IPS-18a (cell line): ENCODE measurements at regions not wholly inside any gene's neighbourhood (a gene's known extent, or its start where the extent isn't known, plus 50 kb on each side); places are given as distances from the start of the nearest gene placed in this dataset.

Experiments used
- H3K27ac ChIP-seq: one replicate; pipeline ENCODE4 v1.5.1; 2013; ENCODE audit warnings: low read length
- H3K27me3 ChIP-seq: one replicate; pipeline ENCODE4 v1.6.1; 2013; ENCODE audit warnings: mild to moderate bottlenecking, low read length; ENCODE audit not compliant: control insufficient read depth, insufficient read depth
- H3K36me3 ChIP-seq: one replicate; pipeline ENCODE4 v1.6.1; 2013; ENCODE audit warnings: low read depth, low read length; ENCODE audit not compliant: control insufficient read depth
- H3K4me1 ChIP-seq: one replicate; pipeline ENCODE4 v1.6.1; 2013; ENCODE audit warnings: low read depth, low read length; ENCODE audit not compliant: control insufficient read depth
- H3K4me3 ChIP-seq: one replicate; pipeline ENCODE4 v1.5.1; 2013; ENCODE audit warnings: low read length
- H3K9ac ChIP-seq: one replicate; pipeline ENCODE4 v1.6.1; 2013; ENCODE audit warnings: mild to moderate bottlenecking, low read length, moderate library complexity
- H3K9me3 ChIP-seq: one replicate; pipeline ENCODE4 v1.6.1; 2013; ENCODE audit warnings: low read depth, low read length; ENCODE audit not compliant: control insufficient read depth

- Histone ChIP-seq H3K27ac (no peak overlapping the region), H3K27me3 (no peaks in the 10 kb centered on the region), H3K4me1 (peaks cover 26% of the 10 kb centered on the region), H3K36me3 (no peaks in the 10 kb centered on the region), H3K9me3 (no peaks in the 10 kb centered on the region), H3K9ac (no peak overlapping the region), H3K4me3 (no peak overlapping the region)
These were observed 367.9 kb downstream of the PREX1 start for GRCh38 chr20:48459722-48460395.

GRCh38 chr20:48458601-48459385, 369.0 kb downstream of the PREX1 start:
- H3K36me3 ChIP-seq = no peaks in the 10 kb centered on the region
- H3K4me3 ChIP-seq = no peak overlapping the region
- H3K27ac ChIP-seq = no peak overlapping the region
- no peaks in the 10 kb centered on the region for H3K9me3 ChIP-seq
- no peaks in the 10 kb centered on the region for H3K27me3 ChIP-seq
- peaks cover 26% of the 10 kb centered on the region for H3K4me1 ChIP-seq
- no peak overlapping the region for H3K9ac ChIP-seq

GRCh38 chr20:48458003-48458377, 369.8 kb downstream of the PREX1 start:
- H3K36me3 ChIP-seq = no peaks in the 10 kb centered on the region
- no peak overlapping the region for H3K9ac ChIP-seq
- H3K4me1 ChIP-seq = peaks cover 26% of the 10 kb centered on the region
- H3K4me3 ChIP-seq = no peak overlapping the region
- H3K27ac ChIP-seq = no peak overlapping the region
- no peaks in the 10 kb centered on the region for H3K9me3 ChIP-seq
- H3K27me3 ChIP-seq = no peaks in the 10 kb centered on the region

GRCh38 chr20:48457193-48458002, 370.4 kb downstream of the PREX1 start:
- Histone ChIP-seq H3K36me3 (no peaks in the 10 kb centered on the region), H3K4me1 (peaks cover 26% of the 10 kb centered on the region)

GRCh38 chr20:48456366-48457192, 371.2 kb downstream of the PREX1 start:
- Histone ChIP-seq H3K36me3 (no peaks in the 10 kb centered on the region), H3K9ac (no peak overlapping the region), H3K9me3 (no peaks in the 10 kb centered on the region), H3K4me1 (peaks cover 24% of the 10 kb centered on the region), H3K27ac (no peak overlapping the region), H3K4me3 (no peak overlapping the region), H3K27me3 (no peaks in the 10 kb centered on the region)

More at GRCh38 chr20:48457193-48458002, 370.4 kb downstream of the PREX1 start:
- no peaks in the 10 kb centered on the region for H3K27me3 ChIP-seq
- no peak overlapping the region for H3K4me3 ChIP-seq
- H3K9me3 ChIP-seq = no peaks in the 10 kb centered on the region
- no peak overlapping the region for H3K27ac ChIP-seq
- H3K9ac ChIP-seq = no peak overlapping the region

- Histone ChIP-seq H3K36me3 (no peaks in the 10 kb centered on the region), H3K27ac (no peak overlapping the region), H3K4me1 (peaks cover 16% of the 10 kb centered on the region), H3K27me3 (no peaks in the 10 kb centered on the region), H3K9me3 (no peaks in the 10 kb centered on the region), H3K9ac (no peak overlapping the region), H3K4me3 (no peak overlapping the region)
These were observed 372.0 kb downstream of the PREX1 start for GRCh38 chr20:48455651-48456365.

GRCh38 chr20:48454671-48455490, 372.9 kb downstream of the PREX1 start:
- no peaks in the 10 kb centered on the region for H3K9me3 ChIP-seq
- no peak overlapping the region for H3K4me3 ChIP-seq
- no peaks in the 10 kb centered on the region for H3K36me3 ChIP-seq
- no peak overlapping the region for H3K9ac ChIP-seq
- no peaks in the 10 kb centered on the region for H3K27me3 ChIP-seq
- H3K27ac ChIP-seq = no peak overlapping the region
- H3K4me1 ChIP-seq = peaks cover 11% of the 10 kb centered on the region

- H3K27me3 ChIP-seq = no peaks in the 10 kb centered on the region
- H3K4me3 ChIP-seq = no peak overlapping the region
- no peak overlapping the region for H3K9ac ChIP-seq
- H3K9me3 ChIP-seq = no peaks in the 10 kb centered on the region
- H3K4me1 ChIP-seq = peaks cover 11% of the 10 kb centered on the region
- no peak overlapping the region for H3K27ac ChIP-seq
- no peaks in the 10 kb centered on the region for H3K36me3 ChIP-seq
These were observed 374.2 kb downstream of the PREX1 start for GRCh38 chr20:48453477-48454093.

GRCh38 chr20:48451401-48451800, 376.4 kb downstream of the PREX1 start:
- no peak overlapping the region for H3K4me3 ChIP-seq
- no peaks in the 10 kb centered on the region for H3K9me3 ChIP-seq
- H3K27me3 ChIP-seq = no peaks in the 10 kb centered on the region
- H3K9ac ChIP-seq = no peak overlapping the region
- H3K36me3 ChIP-seq = no peaks in the 10 kb centered on the region
- H3K27ac ChIP-seq = no peak overlapping the region
- peaks cover 9% of the 10 kb centered on the region for H3K4me1 ChIP-seq
